NCI-H128 (cell line): ENCODE measurements at regions not wholly inside any gene's neighbourhood (a gene's known extent, or its start where the extent isn't known, plus 50 kb on each side); places are given as distances from the start of the nearest gene placed in this dataset.

Experiments
- DNase-seq: peaks from one replicate; lab custom pipeline; 2025; ENCODE audit not compliant: unreplicated experiment; lab: John Stamatoyannopoulos, UW

GRCh38 chr5:144582066-144582465 is 411.4 kb downstream of the KCTD16 start:
- DNase-seq = no peak

- no peak for DNase-seq
Observed at GRCh38 chr5:144581044-144581443, 410.4 kb downstream of the KCTD16 start.

GRCh38 chr5:144577676-144578075 is 407.0 kb downstream of the KCTD16 start:
- no peak for DNase-seq

- no peak for DNase-seq
Observed at GRCh38 chr5:144575736-144576135, 405.1 kb downstream of the KCTD16 start.

GRCh38 chr5:144567421-144567780 is 396.7 kb downstream of the KCTD16 start:
- no peak for DNase-seq

- DNase-seq = no peak
Observed at GRCh38 chr5:144566747-144567420, 396.2 kb downstream of the KCTD16 start.

GRCh38 chr5:144549580-144549979 is 378.9 kb downstream of the KCTD16 start:
- peak; percentile 3 for DNase-seq

GRCh38 chr5:144548936-144549335 is 378.3 kb downstream of the KCTD16 start:
- no peak for DNase-seq

GRCh38 chr5:144547098-144547499 is 376.4 kb downstream of the KCTD16 start:
- DNase-seq = no peak

GRCh38 chr5:144538845-144539244 is 368.2 kb downstream of the KCTD16 start:
- DNase-seq = no peak
